ENCODE measurements at regions not wholly inside any gene's neighbourhood (a gene's known extent, or its start where the extent isn't known, plus 50 kb on each side); places are given as distances from the start of the nearest gene placed in this dataset.

GRCh38 chr4:77538574-77539157 is 67.0 kb upstream of the CXCL13 start:
- no peak for FAIRE-seq

Data from islet of Langerhans (tissue), 1 donor.